HepG2 (cell line): ENCODE measurements at regions not wholly inside any gene's neighbourhood (a gene's known extent, or its start where the extent isn't known, plus 50 kb on each side); places are given as distances from the start of the nearest gene placed in this dataset.

Source experiments
- ATAC-seq: fragments of 200-7000 bp; cut with Tn5 transposase; 3 replicates; pipeline ENCODE4 v1.9.1; 2020; ENCODE audit warnings: mild to moderate bottlenecking, moderate library complexity
- BruUV-seq: library from RNA; stranded (reverse); fragments of 400-500 nt; replicated peaks from 2 replicates; lab custom pipeline; 2021; lab: Mats Ljungman, UMichigan
- CTCF ChIA-PET: fragments of 300-600 bp; formaldehyde crosslinking; extraction: SDS; loops from one replicate; lab custom pipeline; 2021; ENCODE audit warnings: low total read pairs, inconsistent platforms, low intra/inter-chr PET ratio; lab: Yijun Ruan, JAX
- POLR2A ChIA-PET: fragments of 350-600 bp; sonication (Branson Sonifier 250); formaldehyde crosslinking; loops from one replicate; lab custom pipeline; 2020; ENCODE audit warnings: antibody characterized with exemption, inconsistent platforms; lab: Yijun Ruan, JAX
- DNase-seq: peaks from one replicate; pipeline ENCODE4 v3.0.0-alpha.2; 2015; ENCODE audit warnings: low spot score
- FAIRE-seq: peaks from 3 replicates; lab custom pipeline; 2011; peaks lifted over from hg19 to GRCh38; lab: Jason Lieb, UNC
- H2AFZ ChIP-seq: one replicate; pipeline ENCODE4 v1.6.1; 2011; ENCODE audit warnings: low read length, inconsistent platforms
- H3K27ac ChIP-seq: fragments of 300-600 bp; 3 replicates; pipeline ENCODE4 v1.8.0; 2011; ENCODE audit warnings: mixed run types, mild to moderate bottlenecking, mixed read lengths, low read length, inconsistent platforms; ENCODE audit not compliant: insufficient read depth; ENCODE audit errors: extremely low read length
- H3K27me3 ChIP-seq, 2 experiments: fragments of 200-600 bp in 1 of 2; 2 replicates in 1 of 2; 3 replicates in 1 of 2; pipeline versions ENCODE4 v1.6.0 to v1.8.0; 2011; ENCODE audit warnings: low read length in 2 of 2, mild to moderate bottlenecking in 2 of 2, moderate library complexity in 2 of 2, inconsistent platforms in 1 of 2; ENCODE audit not compliant: insufficient read depth in 2 of 2, control insufficient read depth in 1 of 2
- H3K36me3 ChIP-seq, 2 experiments: fragments of 200-600 bp in 1 of 2; replicated peaks in 1 of 2; 2 replicates in 1 of 2; 3 replicates in 1 of 2; pipeline versions ENCODE4 v1.5.1 to v1.8.0; 2011; ENCODE audit warnings: low read length in 2 of 2, inconsistent platforms in 1 of 2; ENCODE audit not compliant: insufficient read depth in 2 of 2, control insufficient read depth in 1 of 2
- H3K4me1 ChIP-seq: 2 replicates; pipeline ENCODE4 v1.5.1; 2012; ENCODE audit warnings: low read length, inconsistent platforms; ENCODE audit not compliant: insufficient read depth
- H3K4me2 ChIP-seq: 2 replicates; pipeline ENCODE4 v1.6.0; 2011; ENCODE audit warnings: low read depth, low read length, inconsistent platforms
- H3K4me3 ChIP-seq, 3 experiments: fragments of 200-600 bp in 1 of 3; sonication (generic), shearing (Covaris generic) in 1 of 3; replicated peaks in 1 of 3; 2 replicates each; pipeline ENCODE4 v1.5.1; 2011 to 2016; ENCODE audit warnings: low read length in 3 of 3, inconsistent platforms in 2 of 3, low read depth in 2 of 3, mild to moderate bottlenecking in 2 of 3, control low read depth in 1 of 3, mixed read lengths in 1 of 3; ENCODE audit not compliant: insufficient read depth in 1 of 3
- H3K79me2 ChIP-seq: one replicate; pipeline ENCODE4 v1.6.1; 2011; ENCODE audit warnings: low read length, inconsistent platforms; ENCODE audit not compliant: insufficient read depth
- H3K9ac ChIP-seq: 2 replicates; pipeline ENCODE4 v1.6.0; 2011; ENCODE audit warnings: mild to moderate bottlenecking, low read depth, low read length, inconsistent platforms; ENCODE audit not compliant: insufficient read depth
- H3K9me3 ChIP-seq: 2 replicates; pipeline ENCODE4 v1.5.1; 2012; ENCODE audit warnings: mild to moderate bottlenecking, low read length
- H4K20me1 ChIP-seq: 2 replicates; pipeline ENCODE4 v1.6.0; 2011; ENCODE audit warnings: inconsistent platforms, mild to moderate bottlenecking, low read length, moderate library complexity; ENCODE audit not compliant: insufficient read depth
- KDM5B ChIP-seq: sonication (generic); formaldehyde crosslinking; IDR thresholded peaks from 2 replicates; pipeline ENCODE4 v1.4.0; 2020; ENCODE audit warnings: missing genetic modification reagents, mild to moderate bottlenecking, borderline replicate concordance
- MLLT10 ChIP-seq: sonication (generic); formaldehyde crosslinking; IDR thresholded peaks from 2 replicates; pipeline ENCODE4 v1.4.0; 2020; ENCODE audit warnings: missing genetic modification reagents
- PAXIP1 ChIP-seq: sonication (generic); formaldehyde crosslinking; conservative IDR thresholded peaks from 2 replicates; pipeline ENCODE4 v1.4.0; 2020; ENCODE audit warnings: mild to moderate bottlenecking, missing genetic modification reagents, moderate library complexity
- PRMT3 ChIP-seq: sonication (generic); formaldehyde crosslinking; IDR thresholded peaks from 2 replicates; pipeline ENCODE4 v1.8.1; 2022; ENCODE audit warnings: low read depth, mild to moderate bottlenecking, moderate library complexity, missing genetic modification reagents, borderline replicate concordance
- RAD51 ChIP-seq: fragments of 450-650 bp; IDR thresholded peaks from 2 replicates; pipeline ENCODE4 v1.6.1; 2016; ENCODE audit warnings: borderline replicate concordance
- SP1 ChIP-seq, 2 experiments: fragments of 450-650 bp in 1 of 2; sonication (generic) in 1 of 2; formaldehyde crosslinking in 1 of 2; IDR thresholded peaks; 2 replicates each; pipeline versions ENCODE4 v1.4.0 to v1.6.1; 2016 to 2020; ENCODE audit warnings: missing genetic modification reagents in 1 of 2
- TGIF2 ChIP-seq: IDR thresholded peaks from 2 replicates; pipeline ENCODE4 v1.6.1; 2016; ENCODE audit warnings: control low read depth, missing compliant biosample characterization
- WGBS: methylation state at CpG from one replicate; pipeline ENCODE4 v1.1.6; 2017; ENCODE audit warnings: low lambda C conversion rate; 5-methylcytosine and 5-hydroxymethylcytosine counted together
- in situ Hi-C: cut with HindIII; loops from 2 replicates; pipeline ENCODE4 v1.10.0; 2017; ENCODE audit warnings: low pct_unique_long_range_greater_than_20kb; ENCODE audit not compliant: extremely low pct_ligation_motif_present
- intact Hi-C: fragments of 100-400 bp; cut with micrococcal nuclease; formaldehyde crosslinking; loops from one replicate; pipeline ENCODE4 v1.10.0; 2022; ENCODE audit not compliant: unreplicated experiment

GRCh38 chr14:85319101-85319500 is 210.8 kb upstream of the FLRT2 start:
- Histone ChIP-seq H3K4me2 (no peak overlapping the region), H3K4me1 (no peaks in the 10 kb centered on the region), H2AFZ (no peak overlapping the region), H3K27me3 (no peaks in the 10 kb centered on the region), H3K79me2 (no peaks in the 10 kb centered on the region), H3K9ac (no peak overlapping the region), H3K9me3 (peaks cover 70% of the 10 kb centered on the region), H3K36me3 (no peaks in the 10 kb centered on the region), H4K20me1 (no peaks in the 10 kb centered on the region), H3K4me3 (no peak overlapping the region), H3K27ac (no peak overlapping the region)
- in situ Hi-C loops (no loop called here), intact Hi-C loops (no loop called here)
- ChIA-PET POLR2A (no interaction called here), CTCF (no interaction called here)
- ATAC-seq (no peak), DNase-seq (no peak), FAIRE-seq (no peak)
- no TSS peak for BruUV-seq
- 25% methylated on average over 5 of the region's 5 CpGs for WGBS
- no peak for TF ChIP-seq KDM5B
- TF ChIP-seq PAXIP1 (CRISPR knock-in tag) = no peak
- TF ChIP-seq RAD51 = peak; percentile 46; the same call in 1 of the 2 replicates
- TF ChIP-seq PRMT3 = no peak
- no peak for TF ChIP-seq SP1 (IDR thresholded peaks at IDR 0.05)
- no peak for TF ChIP-seq SP1 (CRISPR knock-in tag; IDR thresholded peaks at IDR 0.05)
- TF ChIP-seq TGIF2 (CRISPR knock-in tag) = no peak
- no peak for TF ChIP-seq MLLT10 (CRISPR knock-in tag)
